DMS53 treated with DMSO at 0.1 percent for 48 hours (cell line): ENCODE measurements at regions not wholly inside any gene's neighbourhood (a gene's known extent, or its start where the extent isn't known, plus 50 kb on each side); places are given as distances from the start of the nearest gene placed in this dataset.

Experiments used
- DNase-seq: peaks from one replicate; lab custom pipeline; 2025; ENCODE audit not compliant: unreplicated experiment; lab: John Stamatoyannopoulos, UW

- no peak for DNase-seq
Observed at GRCh38 chr3:150220799-150221198, 187.3 kb upstream of the TSC22D2 start.

GRCh38 chr3:150220041-150220440 is 188.1 kb upstream of the TSC22D2 start:
- no peak for DNase-seq

GRCh38 chr3:150218841-150219240 is 189.3 kb upstream of the TSC22D2 start:
- DNase-seq: no peak

- DNase-seq: no peak
Observed at GRCh38 chr3:150218236-150218635, 189.9 kb upstream of the TSC22D2 start.

GRCh38 chr3:150217691-150218090 is 190.4 kb upstream of the TSC22D2 start:
- DNase-seq: no peak

- DNase-seq: no peak
Observed at GRCh38 chr3:150216866-150217600, 191.1 kb upstream of the TSC22D2 start.

GRCh38 chr3:150216041-150216811 is 191.9 kb upstream of the TSC22D2 start:
- DNase-seq: no peak

GRCh38 chr3:150215616-150216015 is 192.5 kb upstream of the TSC22D2 start:
- no peak for DNase-seq

- no peak for DNase-seq
Observed at GRCh38 chr3:150213577-150213976, 194.5 kb upstream of the TSC22D2 start.

- no peak for DNase-seq
Observed at GRCh38 chr3:150210461-150211110, 197.5 kb upstream of the TSC22D2 start.

GRCh38 chr3:150203273-150203672 is 204.8 kb upstream of the TSC22D2 start:
- DNase-seq: no peak

GRCh38 chr3:150202711-150203110 is 205.4 kb upstream of the TSC22D2 start:
- DNase-seq: no peak

- DNase-seq: no peak
Observed at GRCh38 chr3:150194957-150195356, 213.1 kb upstream of the TSC22D2 start.

GRCh38 chr3:150194513-150194912 is 213.6 kb upstream of the TSC22D2 start:
- DNase-seq: no peak

- DNase-seq: peak; percentile 34
Observed at GRCh38 chr3:150184426-150185071, 213.9 kb upstream of the PFN2 start.

- peak; percentile 55 for DNase-seq
Observed at GRCh38 chr3:150183678-150184425, 213.2 kb upstream of the PFN2 start.

GRCh38 chr3:150180334-150180733 is 209.6 kb upstream of the PFN2 start:
- no peak for DNase-seq

GRCh38 chr3:150179330-150179729 is 208.6 kb upstream of the PFN2 start:
- no peak for DNase-seq

GRCh38 chr3:150177673-150178381 is 207.1 kb upstream of the PFN2 start:
- no peak for DNase-seq

- DNase-seq: no peak
Observed at GRCh38 chr3:150174179-150174578, 203.5 kb upstream of the PFN2 start.
